GM23338 (cell line): ENCODE measurements at regions not wholly inside any gene's neighbourhood (a gene's known extent, or its start where the extent isn't known, plus 50 kb on each side); places are given as distances from the start of the nearest gene placed in this dataset.

Experiments used
- ATAC-seq: fragments of 200-7000 bp; cut with Tn5 transposase; 3 replicates; pipeline ENCODE4 v1.9.1; 2020
- DNase-seq: peaks from one replicate; pipeline ENCODE4 v3.0.0-alpha.2; 2015; ENCODE audit warnings: low spot score
- H2AFZ ChIP-seq: fragments of 200-600 bp; sonication (generic); 2 replicates; pipeline ENCODE4 v1.8.0; 2016; ENCODE audit warnings: antibody characterized with exemption, mild to moderate bottlenecking, moderate library complexity
- H3F3A ChIP-seq: fragments of 200-600 bp; sonication (generic); replicated peaks from 2 replicates; pipeline ENCODE4 v1.8.0; 2017; ENCODE audit warnings: antibody characterized with exemption, mixed run types, low read depth
- H3K27ac ChIP-seq: fragments of 200-600 bp; sonication (generic); 2 replicates; pipeline ENCODE4 v1.6.1; 2016; ENCODE audit warnings: low read depth
- H3K27me3 ChIP-seq: fragments of 200-600 bp; sonication (generic); 2 replicates; pipeline ENCODE4 v1.8.0; 2016; ENCODE audit warnings: mild to moderate bottlenecking, mixed run types, moderate library complexity; ENCODE audit not compliant: insufficient read depth
- H3K36me3 ChIP-seq: fragments of 200-600 bp; sonication (generic); 2 replicates; pipeline ENCODE4 v1.8.0; 2016; ENCODE audit warnings: mild to moderate bottlenecking; ENCODE audit not compliant: insufficient read depth
- H3K4me1 ChIP-seq: fragments of 200-600 bp; sonication (generic); 2 replicates; pipeline ENCODE4 v1.8.0; 2016; ENCODE audit warnings: mild to moderate bottlenecking, moderate library complexity; ENCODE audit not compliant: insufficient read depth
- H3K4me2 ChIP-seq: fragments of 200-600 bp; sonication (generic); 2 replicates; pipeline ENCODE4 v1.7.1; 2017; ENCODE audit warnings: mixed run types
- H3K4me3 ChIP-seq: fragments of 200-600 bp; sonication (generic); 2 replicates; pipeline ENCODE4 v1.6.1; 2016; ENCODE audit warnings: mixed run types
- H3K79me2 ChIP-seq: fragments of 200-600 bp; sonication (generic); replicated peaks from 2 replicates; pipeline ENCODE4 v1.8.0; 2017; ENCODE audit warnings: mild to moderate bottlenecking; ENCODE audit not compliant: insufficient read depth
- H3K9me2 ChIP-seq: fragments of 200-600 bp; sonication (generic); 2 replicates; pipeline ENCODE4 v1.8.0; 2017; ENCODE audit not compliant: insufficient read depth
- H4K20me1 ChIP-seq: fragments of 200-600 bp; sonication (generic); replicated peaks from 2 replicates; pipeline ENCODE4 v1.8.0; 2017; ENCODE audit warnings: mild to moderate bottlenecking; ENCODE audit not compliant: insufficient read depth
- H3K27ac Mint-ChIP-seq: 2 replicates; pipeline ENCODE4 v1.8.0; 2020; ENCODE audit warnings: inconsistent platforms, mild to moderate bottlenecking, moderate library complexity, mixed read lengths
- H3K27me3 Mint-ChIP-seq: 3 replicates; pipeline ENCODE4 v1.8.0; 2022; ENCODE audit warnings: low read depth, mild to moderate bottlenecking, moderate library complexity, mixed read lengths, inconsistent platforms; ENCODE audit not compliant: insufficient read depth, poor library complexity
- H3K36me3 Mint-ChIP-seq: 3 replicates; pipeline ENCODE4 v1.8.0; 2021; ENCODE audit warnings: low read depth, mild to moderate bottlenecking, inconsistent platforms, moderate library complexity, mixed read lengths
- H3K4me1 Mint-ChIP-seq: 3 replicates; pipeline ENCODE4 v1.8.0; 2020; ENCODE audit warnings: mild to moderate bottlenecking, inconsistent platforms, mixed read lengths
- H3K4me3 Mint-ChIP-seq: 3 replicates; pipeline ENCODE4 v1.8.0; 2021; ENCODE audit warnings: moderate library complexity, mild to moderate bottlenecking, inconsistent platforms, mixed read lengths
- H3K9me3 Mint-ChIP-seq: 3 replicates; pipeline ENCODE4 v1.8.0; 2020; ENCODE audit warnings: moderate library complexity, mild to moderate bottlenecking, inconsistent platforms, mixed read lengths
- CREB1 ChIP-seq: fragments of 250-450 bp; sonication (Bioruptor Pico); IDR thresholded peaks from 2 replicates; pipeline ENCODE4 v1.5.0; 2020; ENCODE audit warnings: low read depth, mild to moderate bottlenecking, moderate library complexity
- CTCF ChIP-seq, 2 experiments: fragments of 200-600 bp in 1 of 2; sonication (generic) in 1 of 2; conservative IDR thresholded peaks; 2 replicates each; pipeline versions ENCODE4 v1.5.1 to v1.6.1; 2016 to 2017; ENCODE audit warnings: antibody characterized with exemption in 2 of 2, low read depth in 2 of 2, mild to moderate bottlenecking in 2 of 2, moderate library complexity in 1 of 2
- EZH2 ChIP-seq: fragments of 200-600 bp; sonication (generic); IDR thresholded peaks from one replicate; pipeline ENCODE4 v1.8.0; 2017; ENCODE audit warnings: antibody characterized with exemption, mild to moderate bottlenecking, low read depth; ENCODE audit not compliant: unreplicated experiment
- JUNB ChIP-seq: IDR thresholded peaks from one replicate; pipeline ENCODE4 v1.6.1; 2016; ENCODE audit warnings: antibody characterized with exemption; ENCODE audit not compliant: unreplicated experiment
- NANOG ChIP-seq: IDR thresholded peaks from 2 replicates; pipeline ENCODE4 v1.6.1; 2016; ENCODE audit warnings: antibody characterized with exemption, borderline replicate concordance
- REST ChIP-seq: IDR thresholded peaks from one replicate; pipeline ENCODE4 v1.6.1; 2018; ENCODE audit warnings: antibody characterized with exemption; ENCODE audit not compliant: unreplicated experiment
- ZNF114 ChIP-seq: fragments of 250-450 bp; sonication (Bioruptor Pico); IDR thresholded peaks from 2 replicates; pipeline ENCODE4 v1.5.0; 2020; ENCODE audit warnings: mild to moderate bottlenecking, moderate library complexity
- TF ChIP-seq, protein P1 (sequence below): IDR thresholded peaks from 2 replicates; pipeline ENCODE4 v1.6.1; 2016; ENCODE audit warnings: antibody characterized with exemption

DNA sequence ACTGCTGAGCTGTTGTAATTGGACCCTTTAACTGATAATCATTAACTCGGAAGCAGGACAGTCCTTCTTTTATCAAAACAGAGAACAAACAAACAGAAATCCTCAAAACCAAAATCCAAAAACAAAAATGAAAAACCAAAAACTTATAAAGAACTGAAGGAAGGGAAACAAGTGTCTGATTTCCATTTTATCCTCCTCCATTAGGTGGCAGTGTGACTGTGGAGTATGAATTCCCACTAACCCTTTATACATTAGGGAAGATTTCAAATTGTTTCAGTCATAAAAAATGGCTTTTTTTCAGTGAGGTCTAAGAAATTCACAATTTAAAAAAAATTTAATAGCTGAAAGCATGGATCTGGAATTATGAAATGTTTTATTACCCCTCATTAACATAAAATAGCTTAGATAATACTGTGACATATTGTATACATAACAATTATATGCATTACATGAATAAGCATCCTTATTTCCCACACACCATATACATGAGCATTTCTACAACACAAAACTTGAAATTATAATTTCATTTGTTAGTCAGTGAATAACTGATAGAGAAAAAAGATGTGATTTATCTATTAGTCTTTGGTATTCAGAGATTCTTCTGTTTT is 1074.3 kb upstream of the PCDH9 start:
- Histone ChIP-seq H3K36me3 (no peaks in the 10 kb centered on the region), H2AFZ (no peak overlapping the region), H3K4me3 (no peak overlapping the region), H3K27ac (no peak overlapping the region), H3K4me1 (no peaks in the 10 kb centered on the region), H3K4me2 (no peak overlapping the region), H3F3A (no peaks in the 10 kb centered on the region), H3K79me2 (no peaks in the 10 kb centered on the region), H4K20me1 (no peaks in the 10 kb centered on the region), H3K27me3 (no peaks in the 10 kb centered on the region), H3K9me2 (peaks cover 4% of the 10 kb centered on the region; the same call in 1 of the 2 replicates)
- Mint-ChIP-seq H3K4me3 (no peak overlapping the region), H3K4me1 (no peaks in the 10 kb centered on the region), H3K27me3 (no peaks in the 10 kb centered on the region), H3K27ac (no peak overlapping the region), H3K9me3 (no peaks in the 10 kb centered on the region), H3K36me3 (peaks cover 3% of the 10 kb centered on the region; the same call in 2 of the 3 replicates)
- DNase-seq, result peak; percentile 54
- TF ChIP-seq CTCF (conservative IDR thresholded peaks at IDR 0.05; ENCODE audit: low read depth in 2 of 2) (peak; percentile 71 to 89), NANOG (no peak)
- no peak for ATAC-seq

DNA sequence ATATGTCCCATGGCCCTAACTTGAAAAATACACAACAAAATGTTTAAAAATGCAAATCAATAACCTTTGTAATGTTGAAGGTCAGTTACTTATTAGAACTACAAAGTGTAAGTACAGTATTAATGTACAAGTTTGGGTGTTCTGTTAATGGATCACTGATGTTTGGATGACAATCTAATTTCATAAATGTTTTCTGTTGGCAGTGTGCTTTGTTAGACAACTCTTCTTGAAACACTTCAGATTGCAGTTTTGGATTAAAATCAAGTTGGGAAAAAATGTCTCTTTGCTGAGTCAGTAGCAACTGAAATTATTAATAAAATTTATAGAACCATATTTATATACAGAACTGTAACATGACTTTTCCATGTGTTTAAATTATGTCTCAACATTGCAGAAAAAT is 1063.5 kb upstream of the PCDH9 start:
- Histone ChIP-seq H2AFZ (no peak overlapping the region), H3K9me2 (no peaks in the 10 kb centered on the region), H3K27ac (no peak overlapping the region), H3K4me2 (no peak overlapping the region), H3K27me3 (no peaks in the 10 kb centered on the region), H3K4me3 (no peak overlapping the region), H3K4me1 (no peaks in the 10 kb centered on the region; the same call in 1 of the 2 replicates), H3F3A (no peaks in the 10 kb centered on the region), H3K79me2 (no peaks in the 10 kb centered on the region), H3K36me3 (no peaks in the 10 kb centered on the region), H4K20me1 (no peaks in the 10 kb centered on the region)
- DNase-seq (no peak), ATAC-seq (no peak)
- Mint-ChIP-seq H3K4me1 (no peaks in the 10 kb centered on the region), H3K27ac (no peak overlapping the region), H3K9me3 (no peaks in the 10 kb centered on the region), H3K27me3 (no peaks in the 10 kb centered on the region), H3K4me3 (no peak overlapping the region), H3K36me3 (no peaks in the 10 kb centered on the region)
- no peak for TF ChIP-seq NANOG
- TF ChIP-seq REST, result no peak
- TF ChIP-seq CTCF (conservative IDR thresholded peaks at IDR 0.05; ENCODE audit: low read depth in 2 of 2), result no peak
- TF ChIP-seq CREB1 (CRISPR knock-in tag), result no peak
- TF ChIP-seq, protein P1, sequence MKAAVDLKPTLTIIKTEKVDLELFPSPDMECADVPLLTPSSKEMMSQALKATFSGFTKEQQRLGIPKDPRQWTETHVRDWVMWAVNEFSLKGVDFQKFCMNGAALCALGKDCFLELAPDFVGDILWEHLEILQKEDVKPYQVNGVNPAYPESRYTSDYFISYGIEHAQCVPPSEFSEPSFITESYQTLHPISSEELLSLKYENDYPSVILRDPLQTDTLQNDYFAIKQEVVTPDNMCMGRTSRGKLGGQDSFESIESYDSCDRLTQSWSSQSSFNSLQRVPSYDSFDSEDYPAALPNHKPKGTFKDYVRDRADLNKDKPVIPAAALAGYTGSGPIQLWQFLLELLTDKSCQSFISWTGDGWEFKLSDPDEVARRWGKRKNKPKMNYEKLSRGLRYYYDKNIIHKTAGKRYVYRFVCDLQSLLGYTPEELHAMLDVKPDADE, result no peak
- TF ChIP-seq ZNF114 (CRISPR knock-in tag), result no peak
- no peak for TF ChIP-seq EZH2
- no peak for TF ChIP-seq JUNB
